SW 1271 (cell line): ENCODE measurements at regions not wholly inside any gene's neighbourhood (a gene's known extent, or its start where the extent isn't known, plus 50 kb on each side); places are given as distances from the start of the nearest gene placed in this dataset.
"Not testable (repeated sequence)": the region's sequence is repeated elsewhere in the genome, so short reads cannot be mapped to it uniquely, and the experiment has no call there.

Experiments used
- DNase-seq, 2 experiments: peaks; one replicate each; lab custom pipeline; 2025; lab: John Stamatoyannopoulos, UW

DNA sequence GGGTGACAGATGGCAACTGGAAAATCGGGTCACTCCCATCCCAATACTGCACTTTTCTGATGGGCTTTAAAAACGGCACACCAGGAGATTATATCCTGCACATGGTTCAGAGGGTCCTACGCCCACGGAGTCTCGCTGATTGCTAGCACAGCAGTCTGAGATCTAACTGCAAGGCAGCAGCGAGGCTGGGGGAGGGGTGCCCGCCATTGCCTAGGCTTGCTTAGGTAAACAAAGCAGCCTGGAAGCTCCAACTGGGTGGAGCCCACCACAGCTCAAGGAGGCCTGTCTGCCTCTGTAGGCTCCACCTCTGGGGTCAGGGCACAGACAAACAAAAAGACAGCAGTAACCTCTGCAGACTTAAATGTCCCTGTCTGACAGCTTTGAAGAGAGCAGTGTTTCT lies 158.7 kb upstream of the MOCS2 start:
- not testable (repeated sequence) for DNase-seq

DNA sequence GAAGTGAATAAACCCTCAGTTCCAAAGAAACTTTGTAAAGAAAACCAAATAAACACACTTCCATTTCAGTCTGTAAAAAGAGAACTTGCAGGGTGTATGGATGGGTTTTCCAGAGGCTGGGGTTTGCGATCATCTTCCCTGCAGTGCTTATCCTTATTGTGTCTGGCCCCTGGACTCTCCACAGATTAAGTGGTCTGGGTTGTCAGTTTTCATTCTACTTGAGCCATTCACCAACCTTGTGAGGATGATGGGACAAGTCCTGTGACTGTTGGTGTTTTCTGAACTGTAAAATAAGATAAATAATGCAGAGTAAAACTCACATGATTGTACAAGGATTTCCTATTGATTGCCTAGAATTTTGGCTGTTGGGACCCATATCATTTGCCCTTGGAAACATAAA lies 166.1 kb upstream of the MOCS2 start:
- no peak for DNase-seq

DNA sequence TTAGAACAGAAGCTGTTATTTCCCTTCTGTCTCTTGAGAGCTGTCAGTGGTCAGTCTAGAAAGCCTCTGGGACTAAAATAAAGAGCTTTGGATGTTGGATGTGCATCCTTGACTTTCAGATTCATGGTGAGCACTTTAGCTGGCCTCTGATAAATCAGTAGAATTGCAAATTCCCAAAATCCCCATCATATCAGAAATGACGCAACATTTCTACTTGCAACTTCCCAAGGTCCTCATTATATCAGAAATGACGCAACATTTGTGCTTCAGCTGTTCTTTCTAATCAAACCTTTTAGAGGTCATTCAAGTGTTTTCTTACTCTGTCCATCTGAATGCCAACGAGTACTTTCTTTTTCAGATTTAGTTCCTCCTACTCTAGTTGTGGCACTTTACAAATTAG lies 167.3 kb upstream of the MOCS2 start:
- no peak for DNase-seq

DNA sequence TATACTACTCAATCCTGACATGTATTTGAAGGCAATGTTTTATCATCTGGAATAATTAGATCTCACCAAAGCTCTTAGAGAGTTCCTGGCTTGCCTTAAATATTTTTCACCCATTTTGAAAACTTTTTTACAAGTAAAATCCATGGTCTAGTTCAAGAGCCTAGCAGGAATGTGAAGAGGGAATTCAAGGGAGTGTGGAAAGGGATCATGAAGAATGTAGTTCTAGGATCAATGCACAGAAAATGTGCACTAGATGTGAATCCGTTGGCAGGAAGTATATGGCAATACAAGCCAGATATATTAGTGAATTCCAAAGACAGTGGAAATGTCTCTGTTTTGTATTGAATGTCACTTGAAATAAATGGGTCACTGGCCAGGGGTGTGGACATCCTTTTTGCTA lies 167.9 kb upstream of the MOCS2 start:
- no peak for DNase-seq

DNA sequence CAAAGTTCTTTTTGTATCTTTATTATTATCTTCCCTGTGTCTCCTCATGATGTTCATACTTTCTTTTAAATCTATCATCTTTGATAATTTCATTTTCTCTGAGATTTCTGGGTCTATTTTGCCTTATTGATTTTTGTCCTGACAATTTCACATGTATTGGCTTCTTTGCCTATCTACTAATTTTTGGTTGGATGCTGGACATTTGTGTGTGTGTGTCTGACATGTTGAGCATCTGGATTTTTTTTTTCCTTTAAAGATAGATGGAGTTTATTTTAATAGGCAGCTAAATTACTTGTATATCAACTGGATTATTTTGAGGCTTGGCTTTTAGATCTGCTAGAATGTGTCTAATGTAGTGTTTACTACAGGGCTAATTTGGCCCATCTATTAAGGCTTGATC lies 178.0 kb upstream of the MOCS2 start:
- no peak for DNase-seq

DNA sequence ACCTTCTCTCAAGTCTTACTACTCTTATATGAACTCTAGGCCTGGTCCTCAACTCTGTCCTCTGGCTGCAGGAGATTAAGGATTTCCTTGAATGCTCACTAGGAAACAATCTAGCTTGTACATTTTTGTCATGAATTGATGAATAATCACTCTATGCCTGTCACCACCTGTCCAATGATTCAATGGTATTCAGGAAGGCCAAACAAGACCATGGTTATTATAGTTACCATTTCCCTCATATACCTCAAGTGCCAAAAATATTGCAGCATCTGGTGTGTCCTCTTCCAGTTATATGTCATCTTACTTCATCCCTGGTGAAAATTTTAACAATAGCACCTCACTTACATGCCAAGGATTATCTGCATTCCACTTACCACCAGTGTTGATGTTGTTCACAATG lies 179.0 kb upstream of the MOCS2 start:
- DNase-seq: no peak

DNA sequence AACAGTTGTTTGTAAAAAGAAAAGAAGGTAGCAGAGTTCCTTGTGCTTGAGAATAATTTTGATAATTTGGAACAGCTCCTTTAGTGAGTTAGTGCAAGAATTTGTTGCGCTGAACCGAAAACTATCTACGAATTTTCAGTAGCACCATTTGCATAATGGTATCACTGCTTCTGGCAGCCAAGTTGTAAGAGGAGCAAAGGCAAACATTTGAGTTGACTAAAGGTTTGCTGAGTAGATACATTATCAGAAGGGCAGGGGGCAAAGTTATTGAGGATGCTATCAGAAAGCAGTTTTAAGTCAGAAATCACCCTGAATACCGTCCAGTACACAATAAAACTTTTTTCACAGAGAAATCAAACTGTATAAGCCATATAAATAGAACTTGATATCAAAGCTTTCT lies 181.5 kb upstream of the MOCS2 start:
- DNase-seq: no peak

DNA sequence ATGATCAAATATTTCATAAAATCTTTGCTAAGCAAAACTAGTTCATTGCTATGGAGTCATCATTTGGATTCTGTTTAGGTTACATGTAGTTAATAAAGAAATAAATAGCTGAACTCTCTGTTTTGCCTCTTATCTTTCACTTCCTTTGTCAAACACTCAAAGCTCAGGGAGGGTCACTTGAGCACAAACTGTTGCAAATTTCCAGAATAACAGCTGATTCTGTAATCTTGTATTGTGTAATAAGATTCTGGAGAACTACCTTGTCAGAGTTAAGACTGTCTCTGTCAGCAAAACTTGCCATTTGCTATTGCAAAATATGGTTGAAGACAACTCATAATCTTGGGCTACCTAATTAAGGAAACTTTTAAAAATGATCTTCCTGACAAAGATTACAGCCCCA lies 182.0 kb upstream of the MOCS2 start:
- DNase-seq: no peak

DNA sequence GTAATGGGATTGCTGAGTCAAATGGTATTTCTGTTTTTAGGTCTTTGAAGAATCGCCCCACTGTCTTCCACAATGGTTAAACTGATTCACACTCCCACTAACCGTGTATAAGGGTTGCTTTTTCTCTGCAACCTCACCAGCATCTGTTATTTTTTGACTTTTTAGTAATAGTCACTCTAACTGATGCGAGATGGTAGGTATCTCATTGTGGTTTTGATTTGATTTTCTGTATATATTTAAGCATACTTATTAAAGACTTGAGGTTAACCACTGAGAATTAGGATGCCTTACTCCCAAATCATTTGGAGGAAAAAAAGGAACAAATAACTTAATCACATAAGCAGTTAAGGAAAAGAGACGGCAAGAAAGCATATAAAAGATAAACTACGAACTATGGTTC lies 181.6 kb upstream of the FST start:
- no peak for DNase-seq

DNA sequence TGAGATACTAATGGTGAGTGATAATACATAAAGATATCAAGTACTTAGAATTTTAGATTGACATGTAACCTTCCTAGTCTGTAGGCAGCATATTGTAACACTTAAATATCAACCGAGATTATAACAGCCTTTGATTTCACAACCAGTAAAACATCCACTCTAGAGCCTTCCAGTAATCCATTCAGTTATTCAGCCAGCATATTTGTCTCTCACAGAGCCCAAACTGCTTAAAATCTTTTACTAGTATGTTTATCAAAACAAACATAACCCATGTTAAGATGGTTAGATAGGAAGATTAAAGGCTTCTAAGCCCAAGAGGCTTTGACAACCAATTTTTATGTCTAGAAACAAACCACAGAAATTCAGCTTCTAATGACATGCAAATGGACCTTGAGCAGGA lies 177.9 kb upstream of the FST start:
- DNase-seq: no peak

DNA sequence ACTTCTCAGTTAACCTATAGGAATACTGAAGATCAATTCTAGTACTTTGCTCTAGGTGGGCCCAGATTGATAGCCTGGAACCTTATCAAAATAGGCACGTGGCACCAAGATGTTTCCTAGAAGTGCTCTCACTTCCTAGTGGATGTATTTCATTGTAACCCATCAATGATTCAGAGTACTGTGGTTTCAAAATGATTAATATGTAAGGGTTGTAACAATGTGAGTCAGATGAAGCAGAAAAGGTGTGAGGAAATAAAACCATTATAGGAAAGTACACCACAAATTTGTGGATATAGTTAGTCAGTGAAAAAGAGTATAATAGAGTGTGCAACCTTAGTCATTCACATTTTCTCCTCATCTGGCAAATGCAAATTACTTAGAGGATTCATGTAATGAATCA lies 177.3 kb upstream of the FST start:
- peak in 1 of 2 experiments; percentile 37 for DNase-seq

DNA sequence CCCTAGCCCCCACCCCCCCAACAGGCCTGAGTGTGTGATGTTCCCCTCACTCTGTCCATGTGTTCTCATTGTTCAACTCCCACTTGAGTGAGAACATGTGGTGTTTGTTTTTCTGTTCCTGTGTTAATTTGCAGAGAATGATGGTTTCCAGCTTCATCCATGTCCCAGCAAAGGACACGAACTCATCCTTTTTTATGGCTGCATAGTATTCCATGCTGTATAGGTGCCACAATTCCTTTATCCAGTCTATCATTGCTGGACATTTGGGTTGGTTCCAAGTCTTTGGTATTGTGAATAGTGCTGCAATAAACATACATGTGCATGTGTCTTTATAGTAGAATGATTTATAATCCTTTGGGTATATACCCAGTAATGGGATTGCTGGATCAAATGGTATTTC lies 175.1 kb upstream of the FST start:
- DNase-seq: not testable (repeated sequence)

DNA sequence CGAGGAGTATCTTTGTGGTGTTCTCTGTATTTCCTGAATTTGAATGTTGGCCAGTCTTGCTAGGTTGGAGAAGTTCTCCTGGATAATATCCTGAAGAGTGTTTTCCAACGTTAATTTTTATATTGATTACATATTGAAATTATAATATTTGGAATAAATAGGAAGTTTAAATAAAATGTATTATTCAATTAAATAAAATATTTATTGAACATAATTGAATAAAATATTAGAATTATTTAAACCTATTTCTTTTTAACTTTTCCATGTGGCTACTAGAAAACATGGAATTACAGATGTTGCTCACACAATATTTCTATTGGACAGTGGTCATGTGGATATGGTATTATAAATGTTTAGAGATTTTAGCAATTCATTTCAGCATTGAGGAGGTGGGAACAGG lies 170.8 kb upstream of the FST start:
- no peak for DNase-seq

DNA sequence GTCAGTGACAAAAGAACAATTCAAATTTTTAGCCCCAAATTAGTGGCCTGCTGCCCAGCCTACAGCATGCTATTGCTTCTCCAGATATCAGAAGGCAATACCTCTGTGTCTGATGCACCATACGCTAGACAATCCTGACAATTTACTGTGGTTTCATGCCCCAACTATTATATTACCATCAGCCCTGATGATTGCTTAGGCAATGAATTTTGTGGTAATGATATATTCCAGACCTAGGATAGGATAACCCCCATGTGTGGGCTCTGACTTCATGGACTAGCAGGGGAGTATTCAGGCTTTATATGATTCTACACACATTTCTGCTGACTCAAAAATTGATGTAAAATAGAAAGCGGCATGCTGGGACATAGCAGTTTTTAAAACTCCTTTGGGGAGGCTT lies 168.7 kb upstream of the FST start:
- no peak for DNase-seq

DNA sequence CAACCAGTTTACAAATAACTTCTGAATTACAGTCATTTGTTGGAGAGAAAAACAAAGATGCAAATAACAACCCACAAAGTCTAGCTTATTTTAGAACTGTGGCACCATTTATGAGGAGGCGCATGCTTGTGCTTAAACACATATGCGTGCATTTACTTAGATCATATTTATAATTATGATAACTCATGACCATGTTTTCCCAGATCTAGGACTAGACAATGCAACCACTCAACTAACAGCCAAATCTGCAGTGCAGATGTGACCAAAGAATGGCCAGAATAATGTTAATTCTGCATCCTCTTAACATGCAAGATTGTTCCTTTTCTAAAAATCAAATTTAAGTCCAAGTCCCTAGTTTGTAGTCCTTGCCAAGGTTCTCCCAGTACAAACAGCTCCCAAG lies 167.3 kb upstream of the FST start:
- no peak for DNase-seq

DNA sequence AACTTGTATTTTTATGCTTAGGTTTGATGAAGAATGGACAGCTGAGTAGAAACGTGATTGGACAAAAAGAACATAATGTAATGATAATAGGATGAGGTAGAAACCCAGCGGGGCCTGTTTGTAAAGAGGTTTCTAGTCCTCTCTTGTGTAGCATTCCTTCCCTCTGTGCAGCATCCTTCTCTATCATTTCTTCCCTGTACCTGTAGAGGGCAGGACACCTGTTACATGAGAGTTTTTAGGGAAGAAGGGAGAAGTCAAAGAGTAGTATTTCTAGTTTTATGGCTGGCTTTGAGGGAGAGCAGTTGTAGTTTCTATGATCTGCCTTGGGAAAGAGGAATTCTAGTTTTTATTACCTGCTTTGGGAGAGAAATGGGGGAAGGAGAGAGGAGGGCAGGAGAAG lies 162.1 kb upstream of the FST start:
- no peak for DNase-seq

DNA sequence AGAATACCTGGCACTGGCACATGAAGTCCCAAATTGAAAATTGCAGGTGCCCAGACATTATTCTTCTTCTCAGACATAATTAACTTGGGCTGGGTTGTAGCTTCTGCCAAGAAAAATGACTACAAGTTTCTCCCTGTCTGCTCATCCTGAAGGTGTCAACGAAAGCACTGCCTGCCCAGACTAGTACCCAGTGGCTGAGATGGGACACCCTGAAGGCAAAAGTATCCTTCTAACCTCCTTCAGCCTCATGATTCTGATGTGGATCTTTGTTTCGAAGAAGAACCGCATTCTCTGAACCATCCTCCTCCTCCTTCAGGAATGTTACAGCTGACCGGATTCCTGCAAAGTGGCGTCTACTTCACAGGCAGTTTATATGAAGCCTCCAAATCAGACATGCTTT lies 161.1 kb upstream of the FST start:
- DNase-seq: no peak

DNA sequence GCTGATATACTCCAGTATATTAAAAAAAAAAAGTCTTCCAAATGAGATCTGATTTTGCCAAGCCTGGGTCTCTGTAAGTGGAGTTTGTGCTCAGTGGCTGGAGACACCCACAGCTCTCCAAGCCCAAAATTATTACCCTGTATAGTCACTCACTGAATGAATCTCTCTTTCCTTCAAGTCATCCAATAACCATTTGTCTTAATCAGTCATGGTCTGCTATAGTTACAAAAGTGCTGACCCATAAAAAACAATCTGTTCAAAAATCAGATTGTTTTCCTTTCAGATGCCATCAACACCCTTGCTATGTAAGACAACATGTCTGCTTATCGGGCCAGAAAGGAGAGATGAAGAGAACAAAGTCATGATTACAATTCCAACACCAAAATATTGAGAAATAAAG lies 159.4 kb upstream of the FST start:
- no peak for DNase-seq

DNA sequence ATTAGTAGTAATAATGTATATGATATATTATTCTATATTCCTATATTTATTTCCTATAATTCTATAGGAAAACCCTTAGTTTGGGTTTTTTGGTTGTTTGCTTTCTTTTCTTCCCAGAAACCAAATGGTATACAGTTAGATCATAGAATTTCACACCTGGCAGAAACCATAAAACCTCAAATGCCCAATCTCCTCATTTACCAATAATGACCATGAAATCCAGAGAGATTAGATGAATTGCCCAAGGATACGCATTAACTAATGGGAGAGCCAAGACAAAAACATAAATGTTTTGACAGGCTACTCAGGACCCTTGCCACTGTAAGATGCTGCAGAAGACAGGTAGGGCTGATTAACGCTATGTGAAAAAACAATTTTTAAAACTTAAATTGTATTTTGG lies 158.7 kb upstream of the FST start:
- DNase-seq: no peak

DNA sequence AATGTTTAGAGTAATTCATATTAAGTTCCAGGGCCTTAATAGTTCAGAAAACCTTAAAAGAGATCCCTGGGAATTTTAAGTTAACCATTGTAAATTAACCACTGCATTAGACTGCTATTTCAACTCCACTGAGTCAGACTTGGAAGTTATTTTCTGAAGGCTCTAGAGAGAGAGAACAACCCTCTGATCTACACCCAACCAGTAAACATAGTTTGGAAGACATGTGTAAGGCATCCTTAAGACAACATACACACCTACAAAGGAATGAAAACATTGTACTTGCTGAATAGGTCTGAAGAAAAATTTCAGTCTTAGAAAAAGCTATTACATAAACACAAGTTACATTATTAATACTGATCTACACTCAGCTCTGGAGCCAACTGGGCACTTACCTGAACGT lies 158.2 kb upstream of the FST start:
- no peak for DNase-seq

DNA sequence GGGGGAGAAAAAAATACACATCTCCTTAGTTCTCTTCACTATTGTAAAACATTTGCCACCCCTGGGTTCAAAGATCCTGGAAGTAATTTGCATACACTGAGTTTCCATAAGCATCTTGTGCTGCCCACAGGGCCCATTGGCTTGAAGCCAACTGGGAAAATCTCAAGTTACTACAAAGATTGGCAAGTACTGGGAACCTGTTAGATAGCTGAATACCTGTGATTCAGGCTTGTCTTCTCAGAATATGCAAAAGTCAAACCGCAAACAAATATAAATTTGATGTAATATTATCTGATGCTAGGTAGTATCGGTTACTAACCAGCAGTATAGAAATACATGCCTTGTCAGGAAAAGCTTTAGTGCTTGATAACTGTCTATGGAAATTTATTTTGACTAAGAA lies 156.9 kb upstream of the FST start:
- no peak for DNase-seq

DNA sequence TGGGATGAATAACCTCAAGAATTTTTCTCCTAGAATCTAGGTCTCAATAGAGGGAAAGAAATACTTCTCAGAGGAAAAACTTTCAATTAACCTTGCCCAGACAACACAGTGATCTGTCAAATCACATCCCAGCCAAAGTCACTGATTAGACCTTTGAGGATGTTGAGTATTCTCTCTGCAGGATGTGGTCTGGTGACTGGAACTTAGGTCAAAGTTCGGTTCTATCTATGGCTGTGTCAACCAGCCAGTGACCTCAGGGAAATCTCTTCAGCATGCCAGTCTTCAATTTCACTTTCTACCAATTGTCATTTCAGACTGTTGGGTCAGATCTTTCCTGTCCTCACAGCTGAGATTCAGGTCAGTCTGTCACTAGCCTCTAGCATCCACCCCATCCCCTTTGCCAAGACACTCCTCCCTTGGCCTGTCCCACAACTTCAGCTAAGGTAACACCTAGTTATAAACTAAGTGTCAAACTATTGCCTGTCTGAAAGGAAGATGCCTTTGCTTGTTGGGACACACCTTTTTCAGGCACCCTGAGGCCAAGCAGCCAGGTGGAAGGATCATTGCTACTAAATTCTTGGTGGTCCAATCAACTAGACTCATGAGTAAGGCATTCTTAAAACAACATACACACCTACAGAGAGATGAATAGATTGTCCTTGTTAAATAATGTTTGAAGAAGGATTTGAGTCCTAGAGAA lies 156.3 kb upstream of the FST start:
- peak; percentile 15 to 26 for DNase-seq

DNA sequence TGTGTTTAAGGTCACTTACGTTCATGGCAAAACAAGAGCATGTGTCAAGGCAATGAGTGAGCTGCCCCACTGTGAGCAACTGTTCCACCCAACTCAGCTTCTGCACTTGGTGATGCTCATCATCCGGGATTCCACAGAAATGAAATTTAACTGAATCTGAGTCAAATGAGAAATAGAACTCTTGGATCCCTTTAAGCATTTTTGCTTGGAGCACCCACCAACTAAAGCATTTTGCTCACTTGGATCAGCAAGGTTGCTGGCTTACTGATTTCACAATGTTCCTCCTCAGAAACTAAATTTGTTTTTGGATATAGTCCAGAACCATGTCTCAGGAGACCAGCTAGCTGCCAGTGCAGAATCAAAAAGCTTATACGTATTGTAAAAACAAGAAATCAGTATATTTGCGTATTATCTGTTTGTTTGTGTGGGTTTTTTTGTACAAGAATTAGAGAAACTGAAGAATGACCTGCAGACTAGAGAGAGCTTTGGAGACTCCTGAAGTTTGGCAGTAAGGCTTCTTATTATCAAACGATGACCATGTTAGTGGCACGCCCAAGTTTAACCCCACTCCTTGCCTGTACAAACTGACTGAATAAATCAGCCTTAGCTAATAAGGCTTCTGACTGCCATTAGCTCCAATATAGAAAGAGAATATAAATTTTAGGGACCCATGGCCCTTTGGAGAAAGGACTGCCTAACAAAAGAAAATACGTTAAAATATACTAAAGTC lies 153.8 kb upstream of the FST start:
- DNase-seq: no peak

DNA sequence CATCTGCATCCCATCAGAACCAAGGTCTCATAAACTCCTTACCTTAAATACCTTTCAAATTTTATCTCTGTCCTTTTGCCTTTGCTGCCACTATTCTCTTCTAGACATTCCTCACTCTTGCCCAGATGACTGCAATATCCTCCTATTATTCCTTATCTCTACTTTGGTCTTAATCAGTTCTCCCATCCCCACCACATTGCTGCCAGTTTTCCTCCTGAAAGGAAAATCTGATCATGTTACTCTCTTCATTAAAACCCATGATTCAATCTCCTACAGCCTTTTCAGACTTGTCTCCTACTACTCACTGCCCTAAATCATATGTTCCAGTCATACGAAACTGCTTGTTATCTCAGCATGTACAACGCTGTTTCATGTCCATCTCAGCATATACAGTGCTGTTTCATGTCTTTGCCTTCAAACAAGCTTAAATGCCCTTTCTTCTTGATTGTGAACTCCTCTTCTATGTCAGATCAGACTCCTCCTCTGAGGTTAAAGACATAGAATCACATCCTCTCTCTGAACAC lies 152.6 kb upstream of the FST start:
- DNase-seq: no peak
